ENCODE measurements at regions not wholly inside any gene's neighbourhood (a gene's known extent, or its start where the extent isn't known, plus 50 kb on each side); places are given as distances from the start of the nearest gene placed in this dataset.

DNA sequence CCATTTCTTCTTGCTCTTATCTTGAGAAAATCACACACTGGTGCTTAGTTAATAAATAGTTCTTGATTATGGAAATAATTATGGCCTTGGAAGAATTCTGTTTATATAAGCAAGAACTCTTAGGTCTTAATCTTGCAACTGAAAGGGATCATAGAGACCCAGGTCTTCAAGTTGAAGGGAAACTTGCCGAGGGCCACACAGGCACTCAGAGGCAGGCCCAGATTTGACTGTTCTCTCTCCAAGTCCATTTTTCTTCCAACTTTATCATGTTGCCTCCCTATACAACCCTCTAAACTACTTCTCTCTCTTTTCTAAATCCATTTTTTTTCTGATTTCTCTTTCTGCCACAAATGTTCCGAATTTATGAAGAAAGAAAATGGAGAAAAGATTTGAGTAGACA is 94.5 kb upstream of the RMDN2 start:
- ATAC-seq (no peak), DNase-seq (ENCODE audit: low read depth, low spot score) (no peak)
- intact Hi-C loops (cut with micrococcal nuclease): loop anchor here (5.0 kb wide), 2 partner anchors 158 to 293 kb away; partner anchors contain the start of gene CDC42EP3
- H3K9me3 ChIP-seq (ENCODE audit: control insufficient read depth in 1 of 2, insufficient read depth in 1 of 2, low read depth in 1 of 2, low read length in 2 of 2): no peaks in the 10 kb centered on the region
- no peaks in the 10 kb centered on the region for H3K36me3 ChIP-seq (ENCODE audit: control insufficient read depth in 1 of 2, insufficient read depth in 2 of 2, low read length in 2 of 2)
- no peak overlapping the region for H3K9ac ChIP-seq (ENCODE audit: low read length)
- H3K27ac ChIP-seq (ENCODE audit: low read depth, low read length): no peak overlapping the region
- POLR2A ChIA-PET: no interaction called here
- H3K4me1 ChIP-seq (ENCODE audit: control insufficient read depth in 1 of 2, insufficient read depth in 2 of 2, low read length in 2 of 2): peaks cover 4 to 6% of the 10 kb centered on the region in 2 experiments; a peak in 1 of 4 replicates
- H4K20me1 ChIP-seq (ENCODE audit: insufficient read depth): no peaks in the 10 kb centered on the region
- no TSS peak for BruUV-seq (replicated peaks)
- CTCF ChIA-PET: interaction anchor here (2.7 to 5.9 kb wide), 2 partner anchors 415 to 435 kb away, joined by 56 to 186 read pairs; no protein-coding TSS in a partner anchor
- no peaks in the 10 kb centered on the region for H3K9me2 ChIP-seq (ENCODE audit: insufficient read depth)
- H3K4me3 ChIP-seq (replicated peaks in 1 of 2; ENCODE audit: low read depth in 1 of 2, low read length in 2 of 2): no peak overlapping the region
- H2AFZ ChIP-seq (ENCODE audit: low read depth, low read length, poor library complexity, severe bottlenecking): no peak overlapping the region
- no peaks in the 10 kb centered on the region for H3K79me2 ChIP-seq (ENCODE audit: insufficient read depth, low read length)
- H3K4me2 ChIP-seq (ENCODE audit: low read length): no peak overlapping the region
- RAD21 ChIA-PET (ENCODE audit: low non-redundant PET in 1 of 2, low total read pairs in 2 of 2, uncharacterized antibody in 2 of 2, unreplicated experiment in 2 of 2): no interaction called here
- H3K27me3 ChIP-seq (ENCODE audit: insufficient read depth, low read length): no peaks in the 10 kb centered on the region
- TF ChIP-seq ZBTB33 (IDR thresholded peaks at IDR 0.05; ENCODE audit: extremely low read depth, insufficient replicate concordance, low read length) (no peak), TCF7L2 (IDR thresholded peaks at IDR 0.05; ENCODE audit: borderline replicate concordance, extremely low read depth, insufficient read depth, insufficient read length) (no peak)

DNA sequence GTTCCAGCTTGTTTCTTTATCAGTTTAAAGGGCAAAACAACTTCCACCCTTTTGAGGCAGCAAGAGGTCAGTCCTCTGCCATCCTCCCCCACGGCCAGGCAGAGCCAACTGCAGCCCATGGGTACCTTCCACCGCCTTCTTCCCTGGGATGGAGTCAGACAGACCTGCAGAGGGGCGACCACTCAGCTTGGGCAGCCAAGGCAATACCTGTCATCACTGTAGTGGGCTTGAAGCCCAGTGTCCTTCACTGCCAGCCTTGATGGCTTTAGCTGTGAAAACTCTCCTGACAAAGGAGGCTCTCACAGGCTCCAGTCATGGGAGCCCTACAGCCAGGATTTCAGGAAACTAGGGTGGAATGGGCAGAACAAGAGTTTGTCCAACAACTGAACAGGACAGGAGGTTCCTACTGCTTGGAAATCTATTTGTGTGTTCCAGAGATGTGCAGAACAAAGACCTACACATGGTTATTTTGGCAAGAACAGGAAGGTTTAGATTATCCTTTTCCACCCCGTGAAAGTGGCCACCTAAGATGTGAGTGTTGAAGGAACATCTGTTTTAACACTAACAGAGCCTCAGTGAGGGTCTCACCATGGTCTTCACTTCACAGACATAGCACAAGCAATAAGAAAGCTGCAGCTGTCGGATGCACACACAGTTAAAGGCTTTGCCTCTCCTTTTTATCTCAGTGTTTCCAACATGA is 93.9 kb upstream of the RMDN2 start:
- H3K4me1 ChIP-seq (ENCODE audit: control insufficient read depth in 1 of 2, insufficient read depth in 2 of 2, low read length in 2 of 2): peaks cover 4 to 6% of the 10 kb centered on the region in 2 experiments; a peak in 1 of 4 replicates
- ChIA-PET CTCF (interaction anchor here (1.1 to 5.9 kb wide), 6 partner anchors 9 to 435 kb away, joined by 5 to 186 read pairs (median 25); no protein-coding TSS in a partner anchor), RAD21 (ENCODE audit: low non-redundant PET in 1 of 2, low total read pairs in 2 of 2, uncharacterized antibody in 2 of 2, unreplicated experiment in 2 of 2) (interaction anchor here (1.9 to 2.3 kb wide), 3 partner anchors 416 to 435 kb away, joined by 24 to 38 read pairs (median 29); no protein-coding TSS in a partner anchor), POLR2A (interaction anchor here (1.5 kb wide), 1 partner anchor 435 kb away, joined by 9 read pairs; no protein-coding TSS in a partner anchor)
- no TSS peak for BruUV-seq (replicated peaks)
- no peaks in the 10 kb centered on the region for H3K9me3 ChIP-seq (ENCODE audit: control insufficient read depth in 1 of 2, insufficient read depth in 1 of 2, low read depth in 1 of 2, low read length in 2 of 2)
- no peak overlapping the region for H3K9ac ChIP-seq (ENCODE audit: low read length)
- no peaks in the 10 kb centered on the region for H4K20me1 ChIP-seq (ENCODE audit: insufficient read depth)
- ATAC-seq: no peak
- no peaks in the 10 kb centered on the region for H3K36me3 ChIP-seq (ENCODE audit: control insufficient read depth in 1 of 2, insufficient read depth in 2 of 2, low read length in 2 of 2)
- no peak overlapping the region for H3K27ac ChIP-seq (ENCODE audit: low read depth, low read length)
- no peak overlapping the region for H3K4me2 ChIP-seq (ENCODE audit: low read length)
- no peak overlapping the region for H3K4me3 ChIP-seq (replicated peaks in 1 of 2; ENCODE audit: low read depth in 1 of 2, low read length in 2 of 2)
- H3K27me3 ChIP-seq (ENCODE audit: insufficient read depth, low read length): no peaks in the 10 kb centered on the region
- no peaks in the 10 kb centered on the region for H3K9me2 ChIP-seq (ENCODE audit: insufficient read depth)
- intact Hi-C loops (cut with micrococcal nuclease): loop anchor here (5.0 kb wide), 2 partner anchors 159 to 294 kb away; partner anchors contain the start of gene CDC42EP3
- no peak for DNase-seq (ENCODE audit: low read depth, low spot score)
- no peak overlapping the region for H2AFZ ChIP-seq (ENCODE audit: low read depth, low read length, poor library complexity, severe bottlenecking)
- no peaks in the 10 kb centered on the region for H3K79me2 ChIP-seq (ENCODE audit: insufficient read depth, low read length)
- no peak for TF ChIP-seq EGR1 (IDR thresholded peaks at IDR 0.05; ENCODE audit: low read depth)
- TF ChIP-seq CEBPB (IDR thresholded peaks at IDR 0.05; ENCODE audit: low read depth): no peak
- no peak for TF ChIP-seq FOSL1 (IDR thresholded peaks at IDR 0.05; ENCODE audit: low read depth)
- TF ChIP-seq SRF (IDR thresholded peaks at IDR 0.05; ENCODE audit: low read depth): no peak
- no peak for TF ChIP-seq EZH2phosphoT487 (IDR thresholded peaks at IDR 0.05; ENCODE audit: borderline replicate concordance)
- no peak for TF ChIP-seq SP1 (IDR thresholded peaks at IDR 0.05; ENCODE audit: low read depth)
- no peak for TF ChIP-seq ATF3 (IDR thresholded peaks at IDR 0.05)
- TF ChIP-seq CTCF (IDR thresholded peaks at IDR 0.05 in 2 of 3, conservative IDR thresholded peaks at IDR 0.05 in 1 of 3; ENCODE audit: borderline replicate concordance in 1 of 3, insufficient read depth in 1 of 3, low read depth in 2 of 3, low read length in 2 of 3): no peak
- TF ChIP-seq TCF7L2 (IDR thresholded peaks at IDR 0.05; ENCODE audit: borderline replicate concordance, extremely low read depth, insufficient read depth, insufficient read length): no peak
- TF ChIP-seq ZNF274 (IDR thresholded peaks at IDR 0.05; ENCODE audit: low read depth, low read length): no peak

All from HCT116 (cell line).